Brain microvascular endothelial cell (primary cell): ENCODE measurements at regions not wholly inside any gene's neighbourhood (a gene's known extent, or its start where the extent isn't known, plus 50 kb on each side); places are given as distances from the start of the nearest gene placed in this dataset.
A peak's percentile ranks its signal among the peaks of the same experiment; 100 is the strongest.

Experiments
- DNase-seq: peaks from one replicate; pipeline ENCODE4 v3.0.0-alpha.2; 2020
- H3K27ac ChIP-seq: fragments of 250-450 bp; sonication (Bioruptor Pico); 2 replicates; pipeline ENCODE4 v1.5.1; 2020; ENCODE audit warnings: mild to moderate bottlenecking, moderate library complexity
- H3K27me3 ChIP-seq: fragments of 250-450 bp; sonication (Bioruptor Pico); replicated peaks from 2 replicates; pipeline ENCODE4 v1.5.1; 2020; ENCODE audit warnings: mild to moderate bottlenecking
- H3K36me3 ChIP-seq: fragments of 250-450 bp; sonication (Bioruptor Pico); replicated peaks from 2 replicates; pipeline ENCODE4 v1.5.1; 2020; ENCODE audit warnings: mild to moderate bottlenecking
- H3K4me3 ChIP-seq: 2 replicates; pipeline ENCODE4 v1.5.1; 2011; ENCODE audit warnings: low read depth, mild to moderate bottlenecking, control low read depth, low read length, moderate library complexity
- CTCF ChIP-seq: IDR thresholded peaks from 2 replicates; pipeline ENCODE4 v1.5.1; 2011; ENCODE audit warnings: low read depth, mild to moderate bottlenecking, moderate library complexity, low read length, control low read depth, inconsistent platforms; ENCODE audit errors: missing control alignments
- in situ Hi-C: cut with HindIII; loops from 2 replicates; pipeline ENCODE4 v1.10.0; 2017; ENCODE audit warnings: low sequenced_read_pairs, low pct_ligation_motif_present

GRCh38 chr18:39527465-39527864 is 1961.9 kb upstream of the CELF4 start:
- Histone ChIP-seq H3K27me3 (no peaks in the 10 kb centered on the region), H3K4me3 (no peak overlapping the region), H3K36me3 (no peaks in the 10 kb centered on the region), H3K27ac (no peak overlapping the region)
- DNase-seq, result no peak
- no peak for TF ChIP-seq CTCF
- in situ Hi-C loops, result no loop called here

GRCh38 chr18:39524370-39524769 is 1958.8 kb upstream of the CELF4 start:
- Histone ChIP-seq H3K27ac (no peak overlapping the region), H3K36me3 (no peaks in the 10 kb centered on the region), H3K27me3 (no peaks in the 10 kb centered on the region), H3K4me3 (no peak overlapping the region)
- DNase-seq, result no peak
- in situ Hi-C loops, result no loop called here
- TF ChIP-seq CTCF, result no peak

- no peak overlapping the region for H3K4me3 ChIP-seq
- no peak for TF ChIP-seq CTCF
- peak; percentile 33 for DNase-seq
- no peaks in the 10 kb centered on the region for H3K36me3 ChIP-seq
- H3K27me3 ChIP-seq, result no peaks in the 10 kb centered on the region
- in situ Hi-C loops, result no loop called here
- H3K27ac ChIP-seq, result no peak overlapping the region
Observed at GRCh38 chr18:39523281-39523680, 1957.7 kb upstream of the CELF4 start.

- no peak for DNase-seq
- Histone ChIP-seq H3K27me3 (no peaks in the 10 kb centered on the region), H3K4me3 (no peak overlapping the region), H3K27ac (no peak overlapping the region), H3K36me3 (no peaks in the 10 kb centered on the region)
- TF ChIP-seq CTCF, result no peak
- in situ Hi-C loops, result no loop called here
Observed at GRCh38 chr18:39521164-39521563, 1955.6 kb upstream of the CELF4 start.

- Histone ChIP-seq H3K4me3 (no peak overlapping the region), H3K27ac (no peak overlapping the region), H3K27me3 (no peaks in the 10 kb centered on the region), H3K36me3 (no peaks in the 10 kb centered on the region)
- no peak for TF ChIP-seq CTCF
- DNase-seq, result no peak
- in situ Hi-C loops, result no loop called here
Observed at GRCh38 chr18:39519741-39520140, 1954.1 kb upstream of the CELF4 start.

GRCh38 chr18:39515299-39515698 is 1949.7 kb upstream of the CELF4 start:
- in situ Hi-C loops, result no loop called here
- no peak for TF ChIP-seq CTCF
- Histone ChIP-seq H3K36me3 (no peaks in the 10 kb centered on the region), H3K27me3 (no peaks in the 10 kb centered on the region), H3K27ac (no peak overlapping the region), H3K4me3 (no peak overlapping the region)
- DNase-seq, result no peak
